Astrocyte of the cerebellum (primary cell): ENCODE measurements at regions not wholly inside any gene's neighbourhood (a gene's known extent, or its start where the extent isn't known, plus 50 kb on each side); places are given as distances from the start of the nearest gene placed in this dataset.
"Not testable (repeated sequence)": the region's sequence is repeated elsewhere in the genome, so short reads cannot be mapped to it uniquely, and the experiment has no call there.

Experiments
- DNase-seq: peaks from one replicate; pipeline ENCODE4 v3.0.0-alpha.2; 2011; ENCODE audit warnings: low read depth
- H3K4me3 ChIP-seq: 2 replicates; pipeline ENCODE4 v1.5.1; 2011; ENCODE audit warnings: mild to moderate bottlenecking, low read depth, low read length, moderate library complexity
- in situ Hi-C: cut with HindIII; loops from 2 replicates; pipeline ENCODE4 v1.10.0; 2017; ENCODE audit warnings: low sequenced_read_pairs
- TF ChIP-seq, protein P1 (sequence below): IDR thresholded peaks from 2 replicates; pipeline ENCODE4 v1.5.1; 2012; ENCODE audit warnings: low read length, low read depth, moderate library complexity, mild to moderate bottlenecking; ENCODE audit errors: missing control alignments

DNA sequence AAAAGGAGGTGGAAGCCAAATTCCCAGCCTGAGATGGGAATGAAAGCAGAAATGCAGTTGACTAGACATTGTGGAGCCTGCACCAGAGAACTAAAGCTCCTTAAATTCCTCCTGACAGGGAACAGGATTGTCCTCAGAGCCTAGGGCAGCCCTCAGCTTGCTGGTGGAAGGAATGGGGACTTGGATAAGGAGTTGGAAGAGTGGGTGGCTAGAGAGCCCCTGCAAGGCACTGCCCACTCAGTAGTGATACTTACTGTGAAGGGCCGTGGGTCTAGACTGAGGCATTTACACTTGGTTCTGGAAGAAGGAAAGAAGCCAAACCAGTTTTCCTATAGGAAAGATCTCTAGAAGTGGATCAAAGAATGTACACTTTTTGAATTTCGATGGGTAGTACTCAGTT lies 117.6 kb downstream of the PLCE1 start:
- DNase-seq: no peak
- H3K4me3 ChIP-seq: no peak overlapping the region
- in situ Hi-C loops: no loop called here
- TF ChIP-seq, protein P1, sequence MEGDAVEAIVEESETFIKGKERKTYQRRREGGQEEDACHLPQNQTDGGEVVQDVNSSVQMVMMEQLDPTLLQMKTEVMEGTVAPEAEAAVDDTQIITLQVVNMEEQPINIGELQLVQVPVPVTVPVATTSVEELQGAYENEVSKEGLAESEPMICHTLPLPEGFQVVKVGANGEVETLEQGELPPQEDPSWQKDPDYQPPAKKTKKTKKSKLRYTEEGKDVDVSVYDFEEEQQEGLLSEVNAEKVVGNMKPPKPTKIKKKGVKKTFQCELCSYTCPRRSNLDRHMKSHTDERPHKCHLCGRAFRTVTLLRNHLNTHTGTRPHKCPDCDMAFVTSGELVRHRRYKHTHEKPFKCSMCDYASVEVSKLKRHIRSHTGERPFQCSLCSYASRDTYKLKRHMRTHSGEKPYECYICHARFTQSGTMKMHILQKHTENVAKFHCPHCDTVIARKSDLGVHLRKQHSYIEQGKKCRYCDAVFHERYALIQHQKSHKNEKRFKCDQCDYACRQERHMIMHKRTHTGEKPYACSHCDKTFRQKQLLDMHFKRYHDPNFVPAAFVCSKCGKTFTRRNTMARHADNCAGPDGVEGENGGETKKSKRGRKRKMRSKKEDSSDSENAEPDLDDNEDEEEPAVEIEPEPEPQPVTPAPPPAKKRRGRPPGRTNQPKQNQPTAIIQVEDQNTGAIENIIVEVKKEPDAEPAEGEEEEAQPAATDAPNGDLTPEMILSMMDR: no peak

DNA sequence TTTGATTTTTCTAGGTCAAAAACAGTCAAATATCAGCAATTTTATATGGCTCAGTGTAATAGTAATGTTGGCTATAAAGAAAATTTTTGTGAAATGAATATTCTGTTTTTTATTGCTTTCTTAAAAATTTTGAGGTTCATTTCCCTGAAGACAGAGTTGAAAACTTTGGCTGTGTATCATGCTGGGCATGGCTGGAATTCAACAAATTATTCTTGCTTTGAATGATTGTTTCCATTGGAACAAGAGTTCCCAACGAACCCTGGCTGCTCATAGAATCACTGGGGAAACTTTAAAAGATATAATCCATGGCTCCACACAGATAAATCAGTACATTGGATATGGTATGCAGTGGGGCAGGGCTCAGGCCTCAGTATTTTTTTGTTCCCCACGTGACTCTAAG lies 118.6 kb downstream of the PLCE1 start:
- no peak overlapping the region for H3K4me3 ChIP-seq
- in situ Hi-C loops: no loop called here
- TF ChIP-seq, protein P1: no peak
- DNase-seq: no peak

DNA sequence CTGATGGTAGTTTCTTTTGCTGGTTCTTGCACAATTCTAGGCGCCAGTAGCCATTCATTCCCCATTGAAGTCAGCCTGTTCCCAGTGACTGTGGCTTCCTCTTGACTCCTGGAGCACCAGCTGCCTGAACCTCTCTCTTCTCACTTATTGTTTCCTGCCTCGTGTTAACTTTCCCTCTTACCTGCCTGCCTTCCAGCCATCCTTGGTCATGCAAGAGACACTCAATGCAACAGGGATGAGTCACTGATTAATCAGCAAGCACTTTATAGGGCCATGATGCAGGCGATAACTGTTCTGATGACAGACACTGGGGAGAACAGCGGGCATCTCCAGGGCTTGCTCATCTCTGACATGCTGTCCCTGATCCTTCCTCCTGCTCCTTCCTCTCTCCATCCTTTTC lies 122.0 kb downstream of the PLCE1 start:
- DNase-seq: no peak
- in situ Hi-C loops: loop anchor here (5.0 kb wide), 1 partner anchor 33 kb away; no protein-coding TSS in a partner anchor
- TF ChIP-seq, protein P1: no peak
- no peak overlapping the region for H3K4me3 ChIP-seq

DNA sequence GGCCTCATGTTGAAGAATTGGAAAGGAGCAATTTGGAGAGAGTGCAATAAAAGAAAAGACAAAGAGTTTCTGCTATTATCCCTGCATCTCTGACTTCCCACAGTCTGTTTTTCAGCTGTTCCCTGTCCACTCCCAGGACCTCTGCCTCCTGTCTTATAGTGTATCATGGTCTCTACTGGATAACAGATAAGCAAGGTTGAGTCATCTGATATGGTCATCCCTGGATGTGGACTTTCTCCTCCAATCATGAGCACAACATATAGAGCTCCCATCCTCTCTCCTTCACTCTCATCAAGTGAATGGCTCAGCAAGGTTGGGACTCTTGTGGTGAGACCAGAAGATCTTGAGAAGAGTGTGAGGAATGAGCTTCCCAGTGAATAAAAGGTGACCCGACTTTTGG lies 123.1 kb downstream of the PLCE1 start:
- in situ Hi-C loops: loop anchor here (5.0 kb wide), 1 partner anchor 35 kb away; no protein-coding TSS in a partner anchor
- TF ChIP-seq, protein P1: no peak

DNA sequence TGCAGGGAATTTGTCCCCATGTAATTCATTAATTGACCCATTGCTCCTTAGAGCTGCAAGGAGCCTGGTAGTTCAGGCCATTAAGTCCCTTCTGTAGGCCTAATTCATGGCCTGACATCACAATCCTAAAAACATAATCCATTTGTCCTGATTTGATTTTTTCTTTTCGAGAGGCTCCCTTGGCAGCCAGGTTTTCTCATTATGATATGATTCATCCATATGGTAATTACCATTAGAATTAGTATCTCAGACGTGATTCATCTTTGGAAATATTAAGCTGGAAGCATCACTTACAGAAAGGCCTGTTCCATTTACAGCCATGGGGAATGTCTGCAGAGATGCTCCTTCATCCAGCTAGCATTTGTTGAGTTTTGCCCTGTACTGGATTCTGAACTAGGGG lies 128.5 kb downstream of the PLCE1 start:
- in situ Hi-C loops: no loop called here
- TF ChIP-seq, protein P1: no peak
- DNase-seq: no peak
- no peak overlapping the region for H3K4me3 ChIP-seq

More for the DNA sequence above, 123.1 kb downstream of the PLCE1 start:
- DNase-seq: no peak
- H3K4me3 ChIP-seq: no peak overlapping the region

DNA sequence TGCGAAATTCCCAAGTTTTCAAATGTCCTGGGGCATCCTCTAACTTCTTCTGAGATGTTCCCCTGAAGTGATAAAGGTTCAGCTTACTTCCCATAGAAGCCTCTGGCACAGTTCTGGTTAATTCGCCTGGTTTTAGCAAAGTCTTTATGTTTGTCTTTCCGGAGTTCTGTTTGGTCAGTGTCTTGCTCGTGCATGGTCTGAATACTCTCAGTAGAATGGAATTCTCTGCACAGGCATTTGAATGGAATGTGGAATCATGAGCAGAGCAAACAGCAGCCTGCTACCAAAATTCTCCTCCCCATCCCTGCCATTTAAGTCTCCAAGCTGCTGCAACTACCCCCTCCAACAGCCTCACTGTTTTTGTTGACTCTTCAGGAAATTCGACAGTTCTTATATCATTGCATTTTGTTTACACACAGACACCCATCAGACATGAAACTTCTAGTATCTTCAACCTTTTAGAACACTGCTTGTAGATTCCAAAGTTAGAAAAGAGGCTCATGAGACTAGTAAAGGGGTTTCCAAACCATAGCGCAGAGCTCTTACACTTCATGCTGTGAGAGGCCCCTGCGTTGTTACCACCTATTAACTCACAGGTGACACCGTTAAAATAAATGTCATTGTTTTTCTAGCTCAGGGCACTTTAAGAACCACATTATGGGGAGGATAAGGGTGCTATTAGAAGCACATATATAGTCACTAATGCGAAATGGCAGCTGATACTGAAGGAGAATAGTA lies 129.7 kb downstream of the PLCE1 start:
- peak; percentile 64 for DNase-seq
- no peak overlapping the region for H3K4me3 ChIP-seq
- TF ChIP-seq, protein P1: no peak
- in situ Hi-C loops: no loop called here

DNA sequence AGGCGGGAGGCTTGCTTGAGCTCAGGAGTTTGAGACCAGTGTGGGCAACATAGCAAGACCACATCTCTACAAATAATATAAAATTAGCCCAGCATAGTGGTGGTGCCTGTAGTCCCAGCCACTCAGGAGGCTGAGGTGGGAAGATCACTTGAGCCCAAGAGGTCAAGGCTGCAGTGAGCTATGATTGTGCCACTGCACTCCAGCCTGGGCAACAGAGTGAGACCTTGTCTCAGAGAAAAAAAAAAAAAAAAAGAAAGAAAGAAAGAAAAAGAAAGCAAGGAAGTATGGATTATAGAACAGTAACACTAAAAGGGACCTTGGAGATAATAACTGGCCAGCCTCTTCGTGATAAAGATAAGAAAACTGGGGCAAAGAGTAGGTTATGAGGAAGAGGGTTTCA lies 130.4 kb downstream of the PLCE1 start:
- in situ Hi-C loops, DNase-seq, H3K4me3 ChIP-seq: not testable (repeated sequence)

DNA sequence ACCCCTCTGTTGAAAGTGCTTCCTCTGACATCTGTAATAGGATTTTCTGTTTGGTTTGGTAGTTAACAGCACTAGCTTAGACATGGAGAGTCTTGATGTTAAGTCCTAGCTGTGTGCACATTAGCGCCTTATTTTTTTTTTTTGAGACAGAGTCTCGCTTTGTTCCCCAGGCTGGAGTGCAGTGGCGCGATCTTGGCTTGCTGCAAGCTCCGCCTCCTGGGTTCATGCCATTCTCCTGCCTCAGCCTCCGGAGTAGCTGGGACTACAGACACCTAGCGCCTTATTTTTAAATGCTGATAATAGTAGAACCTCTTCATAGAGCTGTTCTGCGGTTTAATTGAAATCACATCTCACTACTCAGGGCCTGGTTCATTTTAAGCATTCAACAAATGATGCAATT lies 131.5 kb downstream of the PLCE1 start:
- H3K4me3 ChIP-seq, DNase-seq, in situ Hi-C loops: not testable (repeated sequence)
